A673 (cell line): ENCODE measurements at regions not wholly inside any gene's neighbourhood (a gene's known extent, or its start where the extent isn't known, plus 50 kb on each side); places are given as distances from the start of the nearest gene placed in this dataset.

Source experiments
- BruUV-seq: library from RNA; stranded (reverse); fragments of 400-500 nt; replicated peaks from 2 replicates; lab custom pipeline; 2021; lab: Mats Ljungman, UMichigan
- CTCF ChIA-PET: fragments of 300-600 bp; sonication (Branson Sonifier 250); formaldehyde crosslinking; loops from one replicate; lab custom pipeline; 2022; ENCODE audit warnings: antibody characterized with exemption; lab: Charles Lee
- POLR2A ChIA-PET: fragments of 300-600 bp; sonication (Branson Sonifier 250); formaldehyde crosslinking; loops from one replicate; lab custom pipeline; 2022; ENCODE audit warnings: antibody characterized with exemption; ENCODE audit not compliant: low non-redundant PET; lab: Charles Lee
- DNase-seq: peaks from one replicate; pipeline ENCODE4 v3.0.0-alpha.2; 2015; ENCODE audit warnings: low spot score
- H3K27ac ChIP-seq: fragments of 200-600 bp; sonication (generic); 2 replicates; pipeline ENCODE4 v1.5.1; 2016; ENCODE audit warnings: mixed run types, low read depth, mild to moderate bottlenecking, mixed read lengths, antibody characterized with exemption, low read length; ENCODE audit not compliant: poor library complexity, severe bottlenecking
- H3K27me3 ChIP-seq: fragments of 200-600 bp; sonication (generic); replicated peaks from 2 replicates; pipeline ENCODE4 v1.6.1; 2017; ENCODE audit warnings: mixed run types, low read depth, mild to moderate bottlenecking, mixed read lengths, antibody characterized with exemption, low read length; ENCODE audit not compliant: insufficient read depth, poor library complexity
- H3K36me3 ChIP-seq: fragments of 200-600 bp; sonication (generic); 2 replicates; pipeline ENCODE4 v1.6.1; 2016; ENCODE audit warnings: mixed run types, mild to moderate bottlenecking, mixed read lengths, antibody characterized with exemption, low read length; ENCODE audit not compliant: insufficient read depth, poor library complexity, severe bottlenecking
- H3K4me1 ChIP-seq: fragments of 200-600 bp; sonication (generic); 2 replicates; pipeline ENCODE4 v1.6.1; 2017; ENCODE audit warnings: mixed run types, mild to moderate bottlenecking, mixed read lengths, antibody characterized with exemption, low read length; ENCODE audit not compliant: insufficient read depth, poor library complexity, severe bottlenecking
- H3K4me3 ChIP-seq: fragments of 200-600 bp; sonication (generic); 2 replicates; pipeline ENCODE4 v1.5.1; 2016; ENCODE audit warnings: low read depth, mixed run types, mild to moderate bottlenecking, mixed read lengths, low read length; ENCODE audit not compliant: poor library complexity, severe bottlenecking
- H3K9me3 ChIP-seq: fragments of 200-600 bp; sonication (generic); 2 replicates; pipeline ENCODE4 v1.6.1; 2016; ENCODE audit warnings: mixed run types, low read depth, mild to moderate bottlenecking, mixed read lengths, antibody characterized with exemption, low read length; ENCODE audit not compliant: poor library complexity, severe bottlenecking
- EZH2 ChIP-seq: fragments of 200-600 bp; sonication (generic); IDR thresholded peaks from 2 replicates; pipeline ENCODE4 v1.6.1; 2017; ENCODE audit warnings: borderline replicate concordance, low read depth, mild to moderate bottlenecking, mixed read lengths, antibody characterized with exemption, low read length; ENCODE audit not compliant: poor library complexity, severe bottlenecking
- intact Hi-C: fragments of 100-400 bp; cut with micrococcal nuclease; formaldehyde crosslinking; loops from one replicate; pipeline ENCODE4 v1.10.0; 2022; ENCODE audit not compliant: unreplicated experiment
- TF ChIP-seq, protein P1 (sequence below): fragments of 300-800, 200-600 bp; sonication (generic); conservative IDR thresholded peaks from 2 replicates; pipeline ENCODE4 v1.5.1; 2017; ENCODE audit warnings: low read depth, mild to moderate bottlenecking, antibody characterized with exemption, low read length, moderate library complexity, mixed read lengths

DNA sequence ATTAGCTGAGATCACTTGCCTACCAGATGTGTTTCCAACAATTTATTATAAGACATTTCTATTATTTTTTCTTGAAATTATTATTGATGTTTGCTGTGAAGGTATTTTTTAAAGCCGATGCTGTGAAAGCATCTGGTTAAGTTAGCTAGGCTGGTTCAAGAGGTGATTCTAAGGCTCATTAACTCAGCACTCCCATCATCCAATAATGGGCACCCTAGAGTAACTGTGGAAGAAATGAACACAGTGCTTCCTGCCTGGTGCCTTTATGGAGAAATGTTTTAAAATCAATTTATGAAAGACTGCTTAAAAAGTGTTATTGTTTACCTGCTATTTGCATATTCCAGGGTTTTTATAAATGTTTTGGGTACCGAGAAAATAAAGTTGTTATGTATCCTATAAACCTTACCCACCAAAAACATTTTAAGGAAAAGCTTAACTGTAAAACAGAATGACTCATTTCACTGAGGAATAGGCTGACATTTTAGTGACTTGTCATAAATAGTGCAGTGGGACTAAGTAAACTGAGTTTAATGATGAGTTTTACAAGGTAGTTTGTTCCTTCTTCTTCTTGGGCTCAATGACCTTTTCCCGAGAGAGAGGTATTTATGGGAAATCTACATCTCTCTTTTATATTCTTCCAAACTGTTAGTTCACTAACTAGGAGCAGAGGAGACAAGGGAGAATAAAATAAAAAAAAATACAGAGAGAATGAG lies 310.0 kb upstream of the AADAT start:
- Histone ChIP-seq H3K27ac (no peak overlapping the region), H3K27me3 (peaks cover 17% of the 10 kb centered on the region), H3K36me3 (no peaks in the 10 kb centered on the region), H3K4me3 (no peak overlapping the region), H3K9me3 (no peaks in the 10 kb centered on the region), H3K4me1 (no peaks in the 10 kb centered on the region)
- no peak for DNase-seq
- no TSS peak for BruUV-seq
- ChIA-PET POLR2A (no interaction called here), CTCF (no interaction called here)
- intact Hi-C loops, result no loop called here
- TF ChIP-seq, protein P1, sequence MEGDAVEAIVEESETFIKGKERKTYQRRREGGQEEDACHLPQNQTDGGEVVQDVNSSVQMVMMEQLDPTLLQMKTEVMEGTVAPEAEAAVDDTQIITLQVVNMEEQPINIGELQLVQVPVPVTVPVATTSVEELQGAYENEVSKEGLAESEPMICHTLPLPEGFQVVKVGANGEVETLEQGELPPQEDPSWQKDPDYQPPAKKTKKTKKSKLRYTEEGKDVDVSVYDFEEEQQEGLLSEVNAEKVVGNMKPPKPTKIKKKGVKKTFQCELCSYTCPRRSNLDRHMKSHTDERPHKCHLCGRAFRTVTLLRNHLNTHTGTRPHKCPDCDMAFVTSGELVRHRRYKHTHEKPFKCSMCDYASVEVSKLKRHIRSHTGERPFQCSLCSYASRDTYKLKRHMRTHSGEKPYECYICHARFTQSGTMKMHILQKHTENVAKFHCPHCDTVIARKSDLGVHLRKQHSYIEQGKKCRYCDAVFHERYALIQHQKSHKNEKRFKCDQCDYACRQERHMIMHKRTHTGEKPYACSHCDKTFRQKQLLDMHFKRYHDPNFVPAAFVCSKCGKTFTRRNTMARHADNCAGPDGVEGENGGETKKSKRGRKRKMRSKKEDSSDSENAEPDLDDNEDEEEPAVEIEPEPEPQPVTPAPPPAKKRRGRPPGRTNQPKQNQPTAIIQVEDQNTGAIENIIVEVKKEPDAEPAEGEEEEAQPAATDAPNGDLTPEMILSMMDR, result no peak
- no peak for TF ChIP-seq EZH2

DNA sequence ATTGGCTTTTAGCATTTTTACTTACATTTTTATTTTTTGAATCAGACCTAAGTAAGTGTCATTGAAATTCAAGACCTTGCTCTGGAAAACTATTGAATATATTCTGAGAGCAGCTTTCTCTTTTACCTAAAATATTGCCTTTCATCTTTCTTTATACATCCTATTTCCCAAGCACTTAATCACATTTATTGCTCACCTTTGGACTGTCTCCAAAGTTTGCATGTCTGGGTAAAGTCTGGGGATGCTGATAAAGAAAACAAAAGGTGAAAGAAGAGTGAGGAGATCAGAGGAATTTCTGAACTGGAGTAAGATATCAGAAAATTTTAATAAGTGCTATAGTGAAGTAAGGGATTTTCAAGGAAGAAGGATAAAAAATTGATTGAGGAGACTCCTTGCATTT lies 308.5 kb upstream of the AADAT start:
- Histone ChIP-seq H3K27me3 (peaks cover 17% of the 10 kb centered on the region), H3K4me1 (no peaks in the 10 kb centered on the region), H3K9me3 (no peaks in the 10 kb centered on the region), H3K36me3 (no peaks in the 10 kb centered on the region), H3K4me3 (no peak overlapping the region), H3K27ac (no peak overlapping the region)
- POLR2A ChIA-PET, result no interaction called here
- intact Hi-C loops, result no loop called here
- no peak for TF ChIP-seq EZH2
- TF ChIP-seq, protein P1, result no peak
- no peak for DNase-seq
- BruUV-seq, result no TSS peak
- CTCF ChIA-PET, result no interaction called here

- no peak for DNase-seq
- intact Hi-C loops, result no loop called here
- Histone ChIP-seq H3K4me3 (no peak overlapping the region), H3K27ac (no peak overlapping the region), H3K27me3 (peaks cover 17% of the 10 kb centered on the region), H3K4me1 (no peaks in the 10 kb centered on the region), H3K36me3 (no peaks in the 10 kb centered on the region), H3K9me3 (no peaks in the 10 kb centered on the region)
- POLR2A ChIA-PET, result no interaction called here
- no TSS peak for BruUV-seq
- TF ChIP-seq EZH2, result no peak
- TF ChIP-seq, protein P1, result no peak
- CTCF ChIA-PET, result no interaction called here
Observed at GRCh38 chr4:170395773-170396172, 306.0 kb upstream of the AADAT start.
